ENCODE measurements at regions not wholly inside any gene's neighbourhood (a gene's known extent, or its start where the extent isn't known, plus 50 kb on each side); places are given as distances from the start of the nearest gene placed in this dataset.
A peak's percentile ranks its signal among the peaks of the same experiment; 100 is the strongest.

DNA sequence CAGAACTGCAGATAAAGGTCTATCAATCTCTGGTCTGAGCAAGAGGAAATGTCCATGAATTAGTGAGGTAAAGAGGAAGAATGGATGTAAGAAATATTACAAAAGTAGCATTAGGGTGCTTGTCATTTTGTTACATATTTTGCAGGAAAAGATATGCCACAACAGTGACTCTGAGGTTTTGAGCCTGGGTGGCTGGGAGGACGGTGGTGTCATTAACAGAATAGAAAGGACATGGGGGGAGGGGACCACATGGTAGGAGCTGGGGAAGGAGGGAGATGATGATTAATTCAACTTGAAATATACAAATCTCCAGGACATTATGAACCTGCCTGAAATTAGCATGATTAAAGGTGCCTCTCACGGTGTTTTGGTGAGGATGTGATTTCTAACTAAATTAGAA lies 245.5 kb upstream of the MDFIC2 start:
- no peak overlapping the region for H3K27ac ChIP-seq
- TF ChIP-seq, protein P1, sequence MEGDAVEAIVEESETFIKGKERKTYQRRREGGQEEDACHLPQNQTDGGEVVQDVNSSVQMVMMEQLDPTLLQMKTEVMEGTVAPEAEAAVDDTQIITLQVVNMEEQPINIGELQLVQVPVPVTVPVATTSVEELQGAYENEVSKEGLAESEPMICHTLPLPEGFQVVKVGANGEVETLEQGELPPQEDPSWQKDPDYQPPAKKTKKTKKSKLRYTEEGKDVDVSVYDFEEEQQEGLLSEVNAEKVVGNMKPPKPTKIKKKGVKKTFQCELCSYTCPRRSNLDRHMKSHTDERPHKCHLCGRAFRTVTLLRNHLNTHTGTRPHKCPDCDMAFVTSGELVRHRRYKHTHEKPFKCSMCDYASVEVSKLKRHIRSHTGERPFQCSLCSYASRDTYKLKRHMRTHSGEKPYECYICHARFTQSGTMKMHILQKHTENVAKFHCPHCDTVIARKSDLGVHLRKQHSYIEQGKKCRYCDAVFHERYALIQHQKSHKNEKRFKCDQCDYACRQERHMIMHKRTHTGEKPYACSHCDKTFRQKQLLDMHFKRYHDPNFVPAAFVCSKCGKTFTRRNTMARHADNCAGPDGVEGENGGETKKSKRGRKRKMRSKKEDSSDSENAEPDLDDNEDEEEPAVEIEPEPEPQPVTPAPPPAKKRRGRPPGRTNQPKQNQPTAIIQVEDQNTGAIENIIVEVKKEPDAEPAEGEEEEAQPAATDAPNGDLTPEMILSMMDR (conservative IDR thresholded peaks at IDR 0.05): no peak
- TF ChIP-seq ZFX (IDR thresholded peaks at IDR 0.05): no peak

- TF ChIP-seq ZFX (IDR thresholded peaks at IDR 0.05): no peak
- TF ChIP-seq, protein P1 (conservative IDR thresholded peaks at IDR 0.05): no peak
- no peak overlapping the region for H3K27ac ChIP-seq
Observed at GRCh38 chr3:70556056-70556455, 243.6 kb upstream of the MDFIC2 start.

DNA sequence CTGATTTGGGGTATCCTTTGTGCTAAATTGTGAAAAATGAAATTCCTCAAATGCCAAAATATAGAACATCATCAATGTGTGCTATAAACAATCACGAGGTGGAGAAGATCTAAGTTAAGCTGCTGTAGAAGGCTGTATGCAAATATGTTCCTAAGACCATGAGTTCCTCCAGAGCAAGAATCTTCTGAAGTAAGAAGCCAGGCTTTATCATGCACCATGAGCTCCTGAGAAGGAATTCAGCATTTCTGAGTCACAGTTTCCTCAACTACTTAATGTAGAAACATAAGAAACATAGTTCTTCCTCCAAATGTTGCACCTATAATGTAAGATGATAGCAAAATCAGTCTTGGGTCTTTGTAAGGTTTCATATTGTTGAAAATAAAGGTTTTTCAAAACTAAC lies 241.7 kb upstream of the MDFIC2 start:
- H3K27ac ChIP-seq: no peak overlapping the region
- TF ChIP-seq, protein P1 (conservative IDR thresholded peaks at IDR 0.05): no peak
- TF ChIP-seq ZFX (IDR thresholded peaks at IDR 0.05): no peak

- TF ChIP-seq, protein P1 (conservative IDR thresholded peaks at IDR 0.05): peak; percentile 82
- TF ChIP-seq ZFX (IDR thresholded peaks at IDR 0.05): no peak
- no peak overlapping the region for H3K27ac ChIP-seq
Observed at GRCh38 chr3:70550723-70551319, 238.4 kb upstream of the MDFIC2 start.

GRCh38 chr3:70546679-70547078 lies 234.2 kb upstream of the MDFIC2 start:
- no peak overlapping the region for H3K27ac ChIP-seq
- TF ChIP-seq ZFX (IDR thresholded peaks at IDR 0.05): no peak
- TF ChIP-seq, protein P1 (conservative IDR thresholded peaks at IDR 0.05): no peak

DNA sequence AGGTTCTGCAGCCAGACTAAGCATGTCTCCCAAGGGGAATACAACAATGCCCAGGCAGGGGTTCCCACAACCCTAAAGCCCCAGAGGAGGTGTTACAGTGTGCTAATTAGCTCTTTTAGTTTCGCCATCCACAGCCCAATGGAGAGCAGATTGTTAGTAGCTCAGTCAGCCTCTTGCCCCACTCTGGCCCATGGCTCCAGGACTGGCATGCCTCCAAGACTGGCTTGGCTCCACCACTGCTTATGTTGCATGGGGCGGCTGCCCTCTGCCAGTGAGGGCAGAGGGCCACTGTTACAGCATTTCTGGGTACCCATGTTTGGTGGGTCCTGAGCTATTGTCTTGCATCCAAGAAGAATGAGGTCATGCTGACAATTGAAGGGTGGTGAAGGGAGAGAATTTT lies 231.1 kb upstream of the MDFIC2 start:
- no peak overlapping the region for H3K27ac ChIP-seq
- TF ChIP-seq, protein P1 (conservative IDR thresholded peaks at IDR 0.05): no peak
- no peak for TF ChIP-seq ZFX (IDR thresholded peaks at IDR 0.05)

- no peak overlapping the region for H3K27ac ChIP-seq
- TF ChIP-seq, protein P1 (conservative IDR thresholded peaks at IDR 0.05): peak; percentile 37
- no peak for TF ChIP-seq ZFX (IDR thresholded peaks at IDR 0.05)
Observed at GRCh38 chr3:70539908-70540307, 227.5 kb upstream of the MDFIC2 start.

All from C4-2B (cell line).